Fibroblast of lung (primary cell): ENCODE measurements at regions not wholly inside any gene's neighbourhood (a gene's known extent, or its start where the extent isn't known, plus 50 kb on each side); places are given as distances from the start of the nearest gene placed in this dataset.

Experiments used
- DNase-seq, 2 donors: peaks; one replicate each; pipeline versions ENCODE4 v3.0.0 to v3.0.0-alpha.2; 2010; ENCODE audit warnings: low read depth in 2 of 2
- H2AFZ ChIP-seq: 2 replicates; pipeline ENCODE4 v1.5.1; 2012; ENCODE audit warnings: low read length, control low read depth, inconsistent platforms
- H3K27ac ChIP-seq: 2 replicates; pipeline ENCODE4 v1.5.1; 2011; ENCODE audit warnings: low read length, control low read depth; ENCODE audit not compliant: insufficient read depth
- H3K27me3 ChIP-seq: 2 replicates; pipeline ENCODE4 v1.5.1; 2011; ENCODE audit warnings: mild to moderate bottlenecking, low read length; ENCODE audit not compliant: control insufficient read depth, insufficient read depth
- H3K36me3 ChIP-seq: 2 replicates; pipeline ENCODE4 v1.5.1; 2011; ENCODE audit warnings: low read length; ENCODE audit not compliant: control insufficient read depth, insufficient read depth
- H3K4me1 ChIP-seq: 2 replicates; pipeline ENCODE4 v1.5.1; 2011; ENCODE audit warnings: low read length; ENCODE audit not compliant: control insufficient read depth, insufficient read depth; ENCODE audit errors: extremely low read depth
- H3K4me2 ChIP-seq: 2 replicates; pipeline ENCODE4 v1.5.1; 2011; ENCODE audit warnings: low read length, control low read depth; ENCODE audit not compliant: insufficient read depth; ENCODE audit errors: extremely low read depth
- H3K4me3 ChIP-seq, 4 experiments: fragments of 200-600 bp in 1 of 4; sonication (generic) in 1 of 4; replicated peaks in 1 of 4; 2 replicates each; pipeline ENCODE4 v1.5.1; 2011 to 2016; ENCODE audit warnings: low read length in 4 of 4, low read depth in 3 of 4, mild to moderate bottlenecking in 3 of 4, control low read depth in 2 of 4, inconsistent platforms in 1 of 4, mixed read lengths in 1 of 4; ENCODE audit not compliant: insufficient read depth in 1 of 4; ENCODE audit errors: control extremely low read depth in 1 of 4
- H3K79me2 ChIP-seq: 2 replicates; pipeline ENCODE4 v1.5.1; 2012; ENCODE audit warnings: mild to moderate bottlenecking, low read length, inconsistent platforms; ENCODE audit not compliant: control insufficient read depth, insufficient read depth
- H3K9ac ChIP-seq: 2 replicates; pipeline ENCODE4 v1.5.1; 2011; ENCODE audit warnings: mild to moderate bottlenecking, low read length, control low read depth; ENCODE audit not compliant: insufficient read depth
- H3K9me3 ChIP-seq: 2 replicates; pipeline ENCODE4 v1.5.1; 2012; ENCODE audit warnings: low read depth, low read length; ENCODE audit not compliant: control insufficient read depth, insufficient read depth
- H4K20me1 ChIP-seq: 2 replicates; pipeline ENCODE4 v1.5.1; 2011; ENCODE audit warnings: low read length; ENCODE audit not compliant: control insufficient read depth, insufficient read depth; ENCODE audit errors: extremely low read depth
- EZH2 ChIP-seq: IDR thresholded peaks from 2 replicates; pipeline ENCODE4 v1.5.1; 2012; ENCODE audit warnings: low read length, control low read depth, mild to moderate bottlenecking; ENCODE audit errors: missing control alignments
- TF ChIP-seq, protein P1 (sequence below), 2 donors: IDR thresholded peaks in 1 of 2; conservative IDR thresholded peaks in 1 of 2; 1 replicate in 1 of 2; 2 replicates in 1 of 2; pipeline ENCODE4 v1.5.1; 2011 to 2012; ENCODE audit warnings: low read length in 2 of 2, control low read depth in 1 of 2, inconsistent platforms in 1 of 2, low read depth in 1 of 2, mild to moderate bottlenecking in 1 of 2

DNA sequence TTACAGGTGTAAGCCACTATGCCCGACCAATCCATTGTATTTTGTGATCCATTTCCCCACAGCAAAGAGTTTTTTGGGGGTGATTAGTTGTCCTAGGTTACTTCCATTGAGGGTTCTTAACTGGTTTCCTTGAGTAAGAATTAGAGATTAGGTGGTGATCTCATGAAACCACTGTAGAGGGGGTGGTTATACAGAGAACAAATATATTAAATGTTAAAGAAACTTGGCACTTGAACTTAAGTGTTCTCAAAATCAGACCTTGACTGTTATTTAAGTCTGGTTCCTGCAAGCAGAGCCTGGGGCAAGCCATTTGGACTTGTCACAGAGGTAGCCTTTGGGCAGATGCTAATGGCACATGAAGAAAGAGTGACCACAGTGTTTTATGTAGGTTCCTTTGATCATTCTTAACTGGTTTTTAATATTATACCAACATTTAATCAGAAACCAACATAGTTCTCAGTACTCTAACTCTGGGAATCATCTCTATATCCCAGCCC is 288.5 kb downstream of the SOX4 start:
- H3K36me3 ChIP-seq = no peaks in the 10 kb centered on the region
- TF ChIP-seq EZH2 = no peak
- TF ChIP-seq, protein P1, sequence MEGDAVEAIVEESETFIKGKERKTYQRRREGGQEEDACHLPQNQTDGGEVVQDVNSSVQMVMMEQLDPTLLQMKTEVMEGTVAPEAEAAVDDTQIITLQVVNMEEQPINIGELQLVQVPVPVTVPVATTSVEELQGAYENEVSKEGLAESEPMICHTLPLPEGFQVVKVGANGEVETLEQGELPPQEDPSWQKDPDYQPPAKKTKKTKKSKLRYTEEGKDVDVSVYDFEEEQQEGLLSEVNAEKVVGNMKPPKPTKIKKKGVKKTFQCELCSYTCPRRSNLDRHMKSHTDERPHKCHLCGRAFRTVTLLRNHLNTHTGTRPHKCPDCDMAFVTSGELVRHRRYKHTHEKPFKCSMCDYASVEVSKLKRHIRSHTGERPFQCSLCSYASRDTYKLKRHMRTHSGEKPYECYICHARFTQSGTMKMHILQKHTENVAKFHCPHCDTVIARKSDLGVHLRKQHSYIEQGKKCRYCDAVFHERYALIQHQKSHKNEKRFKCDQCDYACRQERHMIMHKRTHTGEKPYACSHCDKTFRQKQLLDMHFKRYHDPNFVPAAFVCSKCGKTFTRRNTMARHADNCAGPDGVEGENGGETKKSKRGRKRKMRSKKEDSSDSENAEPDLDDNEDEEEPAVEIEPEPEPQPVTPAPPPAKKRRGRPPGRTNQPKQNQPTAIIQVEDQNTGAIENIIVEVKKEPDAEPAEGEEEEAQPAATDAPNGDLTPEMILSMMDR (conservative IDR thresholded peaks at IDR 0.05 in 1 of 2, IDR thresholded peaks at IDR 0.05 in 1 of 2; ENCODE audit: low read depth in 1 of 2, low read length in 2 of 2) = no peak
- DNase-seq = no peak
- peaks cover 15% of the 10 kb centered on the region for H3K4me1 ChIP-seq
- no peak overlapping the region for H3K4me3 ChIP-seq
- no peak overlapping the region for H3K4me2 ChIP-seq
- H2AFZ ChIP-seq = no peak overlapping the region
- no peaks in the 10 kb centered on the region for H3K79me2 ChIP-seq
- no peaks in the 10 kb centered on the region for H4K20me1 ChIP-seq
- H3K9ac ChIP-seq = no peak overlapping the region
- H3K27ac ChIP-seq = no peak overlapping the region
- no peaks in the 10 kb centered on the region for H3K27me3 ChIP-seq
- no peaks in the 10 kb centered on the region for H3K9me3 ChIP-seq

DNA sequence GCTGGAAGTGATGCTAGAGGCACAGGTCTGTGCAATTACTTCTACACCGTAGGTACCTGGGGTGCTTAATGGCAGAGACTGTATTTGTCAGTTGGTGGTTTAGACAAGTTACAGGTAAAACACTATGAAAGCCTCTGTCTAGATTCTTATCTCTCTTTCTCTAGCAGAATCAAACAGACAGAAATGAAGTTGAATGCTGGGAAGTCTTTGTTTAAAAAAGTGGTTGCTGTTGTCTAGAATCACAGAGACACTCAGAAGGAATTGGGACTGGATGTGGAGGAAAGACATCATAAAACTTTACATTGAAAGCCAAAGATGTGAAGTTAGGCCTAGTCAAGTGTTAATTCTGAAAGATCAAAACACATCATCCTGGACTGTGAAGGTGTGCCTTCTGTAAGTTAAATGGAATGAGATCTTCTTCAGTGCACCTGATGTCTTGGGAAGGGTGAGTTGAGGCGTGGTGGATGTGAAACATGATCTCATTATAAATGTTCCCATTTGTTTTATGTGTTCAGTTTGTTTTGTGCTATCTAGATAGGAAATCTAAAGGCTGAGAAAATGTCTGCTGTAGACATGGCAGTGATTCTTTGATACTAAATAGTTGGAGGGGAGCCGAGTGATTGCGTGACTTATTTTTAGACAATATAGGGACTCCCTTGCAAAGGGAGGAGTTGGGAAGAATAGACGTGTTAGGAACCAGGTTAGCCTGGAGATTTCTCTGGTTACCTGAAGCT is 290.2 kb downstream of the SOX4 start:
- no peak overlapping the region for H3K4me2 ChIP-seq
- no peak for DNase-seq
- no peak overlapping the region for H3K27ac ChIP-seq
- H3K4me1 ChIP-seq = peaks cover 21% of the 10 kb centered on the region
- no peaks in the 10 kb centered on the region for H3K9me3 ChIP-seq
- no peaks in the 10 kb centered on the region for H4K20me1 ChIP-seq
- no peaks in the 10 kb centered on the region for H3K79me2 ChIP-seq
- H3K9ac ChIP-seq = no peak overlapping the region
- no peaks in the 10 kb centered on the region for H3K27me3 ChIP-seq
- no peak overlapping the region for H3K4me3 ChIP-seq
- TF ChIP-seq EZH2 = no peak
- TF ChIP-seq, protein P1 (conservative IDR thresholded peaks at IDR 0.05 in 1 of 2, IDR thresholded peaks at IDR 0.05 in 1 of 2; ENCODE audit: low read depth in 1 of 2, low read length in 2 of 2) = no peak
- H3K36me3 ChIP-seq = no peaks in the 10 kb centered on the region
- no peak overlapping the region for H2AFZ ChIP-seq

DNA sequence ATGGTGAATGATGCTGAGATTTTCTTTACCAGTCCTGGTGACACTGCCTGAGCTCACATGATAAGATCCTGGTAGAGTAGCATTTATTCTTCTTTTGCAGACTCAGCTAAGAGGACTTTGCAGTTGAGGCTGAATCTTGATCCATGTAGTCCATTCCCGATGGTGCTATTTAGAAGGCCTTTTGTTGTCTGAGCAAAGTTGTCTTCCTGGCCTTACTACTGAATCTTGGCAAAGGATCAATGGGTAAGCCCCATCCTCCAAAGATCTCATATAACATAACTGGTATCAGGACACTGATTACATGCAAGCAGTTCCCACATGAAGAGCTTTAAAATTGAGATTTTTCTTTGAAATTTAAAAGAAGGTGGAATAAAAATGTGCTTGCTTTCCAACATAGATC is 291.6 kb downstream of the SOX4 start:
- Histone ChIP-seq H2AFZ (no peak overlapping the region), H3K4me1 (peaks cover 21% of the 10 kb centered on the region), H3K9ac (no peak overlapping the region), H3K4me3 (no peak overlapping the region), H3K79me2 (no peaks in the 10 kb centered on the region), H4K20me1 (no peaks in the 10 kb centered on the region), H3K27me3 (no peaks in the 10 kb centered on the region), H3K9me3 (no peaks in the 10 kb centered on the region), H3K36me3 (no peaks in the 10 kb centered on the region), H3K4me2 (peak overlapping the region; percentile 37), H3K27ac (no peak overlapping the region)
- TF ChIP-seq, protein P1 (conservative IDR thresholded peaks at IDR 0.05 in 1 of 2, IDR thresholded peaks at IDR 0.05 in 1 of 2; ENCODE audit: low read depth in 1 of 2, low read length in 2 of 2) = no peak
- no peak for TF ChIP-seq EZH2
- DNase-seq = no peak
